HG02938 (cell line): ENCODE measurements at regions not wholly inside any gene's neighbourhood (a gene's known extent, or its start where the extent isn't known, plus 50 kb on each side); places are given as distances from the start of the nearest gene placed in this dataset.

Source experiments
- ATAC-seq: cut with Tn5 transposase; IDR thresholded peaks from one replicate; pipeline ENCODE4 v1.9.1; 2021; ENCODE audit warnings: mild to moderate bottlenecking, moderate library complexity; ENCODE audit not compliant: unreplicated experiment

DNA sequence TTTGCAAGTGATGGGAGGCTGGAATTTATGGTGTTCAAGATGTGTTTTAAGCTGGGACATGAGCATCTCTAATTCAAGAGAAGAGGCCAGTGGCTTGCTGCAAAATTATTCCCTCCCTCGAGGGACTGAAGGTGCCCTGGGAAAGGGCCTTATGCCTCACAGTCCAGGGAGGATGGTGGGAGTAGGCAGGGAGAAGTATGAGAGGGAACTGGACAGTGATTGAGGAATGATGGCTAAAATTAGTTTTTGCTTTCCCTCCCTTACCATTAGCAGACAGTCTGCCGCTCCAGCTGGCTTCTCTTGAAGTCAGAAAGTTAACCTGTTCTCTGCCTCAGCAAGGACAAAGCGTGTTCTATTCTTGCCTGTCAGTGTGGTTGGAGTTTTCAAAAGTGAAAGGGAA lies 139.8 kb upstream of the SEMA6D start:
- ATAC-seq = no peak

DNA sequence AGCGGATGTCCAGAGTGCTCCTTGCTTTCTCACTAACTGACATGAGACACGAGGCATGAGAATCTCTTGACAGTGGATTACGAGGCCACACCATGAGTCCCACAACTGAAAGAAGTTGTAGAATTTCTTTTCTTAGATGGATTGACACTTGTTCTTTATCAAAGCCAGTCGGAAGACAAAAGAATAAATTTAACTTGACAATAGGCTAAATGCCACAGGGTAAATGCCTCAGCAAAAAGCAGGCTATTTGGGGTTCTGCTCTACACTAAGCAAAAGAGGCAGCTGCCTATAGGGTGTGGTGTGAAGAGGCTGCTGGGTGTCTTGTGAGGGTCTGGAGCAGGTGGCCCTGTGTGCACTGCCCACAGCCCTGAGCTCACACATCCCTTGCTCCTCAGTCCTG lies 135.1 kb upstream of the SEMA6D start:
- ATAC-seq = no peak

DNA sequence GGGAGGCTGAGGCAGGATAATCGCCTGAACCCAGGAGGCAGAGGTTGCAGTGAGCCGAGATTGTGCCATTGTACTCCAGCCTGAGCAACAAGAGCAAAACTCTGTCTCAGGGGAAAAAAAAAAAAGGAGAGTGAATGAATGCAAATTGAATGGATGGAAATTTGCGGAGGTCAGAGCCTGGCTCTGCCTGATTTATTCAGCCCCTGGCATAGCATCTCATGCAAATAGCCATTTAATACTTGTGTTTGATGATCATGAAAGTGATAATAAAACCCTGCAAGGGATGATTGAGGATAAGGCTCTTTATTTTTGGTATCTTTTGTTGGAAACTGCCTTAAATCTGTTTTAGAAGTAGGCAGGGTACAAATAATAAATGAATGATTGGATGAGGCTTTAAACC lies 133.0 kb upstream of the SEMA6D start:
- ATAC-seq = no peak

DNA sequence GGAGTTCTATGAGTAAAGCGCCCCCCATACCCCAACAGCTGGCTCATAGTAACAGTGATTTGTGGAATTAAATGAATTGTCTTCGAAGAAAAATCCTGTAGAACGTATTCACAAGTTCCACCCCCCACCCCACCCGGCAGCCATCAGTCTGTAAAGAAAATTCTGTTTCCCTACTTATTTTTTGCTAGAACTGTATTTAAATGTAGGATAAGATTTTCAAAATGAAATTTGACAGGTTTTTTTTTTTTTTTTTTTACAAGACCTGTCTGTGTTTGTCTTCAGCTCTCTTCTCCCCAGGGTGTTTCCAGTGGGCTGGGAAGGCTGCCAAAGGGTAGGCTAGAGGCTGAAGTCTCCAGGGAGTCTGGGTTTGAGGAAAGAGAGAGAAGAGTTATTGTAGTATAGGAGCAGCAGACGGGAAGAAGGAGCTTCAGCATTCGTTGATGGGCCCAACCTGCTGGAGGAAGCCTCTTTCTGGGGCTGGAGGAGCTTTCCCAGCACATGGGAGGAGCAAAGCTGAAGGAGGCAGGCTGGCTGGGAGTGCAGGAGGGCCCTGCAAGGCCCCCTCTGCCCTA lies 130.6 kb upstream of the SEMA6D start:
- ATAC-seq = no peak

DNA sequence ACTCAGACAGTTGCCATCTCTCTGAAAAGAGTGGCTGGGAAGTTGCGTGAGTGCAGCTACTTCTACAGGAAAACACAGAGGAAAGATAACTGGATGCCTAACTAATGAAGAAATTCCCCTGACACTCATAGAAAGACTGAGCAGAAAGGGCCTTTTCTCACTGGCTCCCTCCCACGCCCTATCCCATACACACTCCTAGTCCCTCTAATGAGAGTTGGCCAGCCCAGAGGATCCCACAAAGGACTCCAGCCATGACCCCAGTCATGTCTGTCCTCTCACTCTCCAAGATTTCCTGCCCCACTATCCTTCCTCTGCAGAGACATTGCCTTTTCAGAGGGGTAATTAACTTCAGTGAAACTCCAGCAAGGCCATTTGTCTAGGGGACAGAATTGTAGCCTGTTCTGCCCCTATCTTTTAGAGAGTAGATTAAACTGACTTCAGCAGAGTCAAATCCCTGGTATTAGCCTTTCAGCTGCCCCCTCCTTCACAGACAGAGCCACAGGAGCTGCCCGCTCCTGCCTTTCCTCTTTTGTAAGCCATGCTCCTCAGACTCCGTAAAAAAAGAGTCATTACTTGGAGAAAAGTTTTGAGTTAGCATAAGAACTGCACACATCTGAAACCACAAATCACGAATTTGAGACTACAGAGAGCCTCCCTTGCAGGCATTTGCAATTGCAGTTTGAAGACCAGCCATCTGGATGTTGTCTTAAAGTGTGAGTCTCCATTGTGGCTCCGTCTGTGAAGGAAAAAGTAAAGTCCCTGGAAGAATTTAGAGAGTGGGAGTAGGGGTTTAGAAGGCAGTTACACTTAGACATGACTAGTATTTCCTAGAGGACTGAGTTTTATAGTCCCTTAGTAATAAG lies 129.1 kb upstream of the SEMA6D start:
- no peak for ATAC-seq

DNA sequence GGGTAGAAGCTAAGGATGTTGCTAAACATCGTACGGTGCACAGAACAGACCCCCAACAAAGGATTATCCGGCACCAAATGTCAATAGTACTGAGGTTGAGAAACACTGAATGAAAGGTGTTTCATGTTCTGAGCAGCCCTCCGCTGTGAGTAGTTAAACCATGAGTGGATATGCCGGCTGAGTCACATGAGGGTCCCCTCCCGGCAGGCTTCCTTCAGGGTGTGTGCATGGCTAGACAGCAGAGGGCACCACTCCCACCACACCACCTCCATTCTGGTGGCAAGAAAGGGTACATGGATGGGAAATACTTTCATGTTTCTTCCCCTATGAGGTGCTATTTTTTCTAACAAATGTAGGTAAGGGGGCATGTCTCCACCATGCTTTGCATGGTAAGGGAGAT lies 128.3 kb upstream of the SEMA6D start:
- no peak for ATAC-seq

DNA sequence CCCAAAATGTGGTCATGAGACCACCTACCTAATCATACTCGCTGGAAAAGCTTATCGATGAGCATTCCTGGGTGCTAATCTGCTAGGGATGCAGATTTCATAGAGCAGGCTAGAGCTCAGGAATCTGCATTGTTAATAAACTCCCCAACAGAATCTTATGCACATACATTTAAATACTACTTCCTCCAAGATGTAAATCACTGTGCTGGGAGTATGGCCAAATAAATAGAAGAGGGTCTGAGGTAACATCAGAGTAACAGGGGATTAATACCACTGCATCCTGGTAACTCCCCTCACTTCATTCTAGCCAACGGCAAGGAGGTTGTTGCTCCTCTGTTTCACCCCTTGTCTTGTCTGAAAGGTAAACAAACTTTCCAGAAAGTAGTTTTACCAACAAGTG lies 118.3 kb upstream of the SEMA6D start:
- ATAC-seq = no peak

DNA sequence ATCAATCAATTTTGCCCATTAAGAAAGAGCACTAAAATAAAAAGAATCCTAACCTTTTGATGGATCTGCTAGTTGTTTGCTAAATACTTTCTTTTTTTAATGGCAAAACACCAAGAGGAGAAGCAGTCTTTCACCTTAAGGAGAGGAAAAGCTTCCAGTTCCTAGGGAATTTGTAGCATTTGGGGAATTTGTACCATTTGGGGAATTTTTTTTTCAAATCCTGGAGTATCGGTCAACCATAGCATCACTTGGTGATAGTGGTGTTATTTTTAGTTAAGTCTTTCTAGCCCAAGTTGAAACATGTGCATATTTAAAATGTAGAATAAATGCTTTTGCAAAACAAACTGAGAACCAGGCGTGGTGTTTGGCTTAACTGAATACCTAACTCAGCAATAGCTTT lies 117.5 kb upstream of the SEMA6D start:
- no peak for ATAC-seq

DNA sequence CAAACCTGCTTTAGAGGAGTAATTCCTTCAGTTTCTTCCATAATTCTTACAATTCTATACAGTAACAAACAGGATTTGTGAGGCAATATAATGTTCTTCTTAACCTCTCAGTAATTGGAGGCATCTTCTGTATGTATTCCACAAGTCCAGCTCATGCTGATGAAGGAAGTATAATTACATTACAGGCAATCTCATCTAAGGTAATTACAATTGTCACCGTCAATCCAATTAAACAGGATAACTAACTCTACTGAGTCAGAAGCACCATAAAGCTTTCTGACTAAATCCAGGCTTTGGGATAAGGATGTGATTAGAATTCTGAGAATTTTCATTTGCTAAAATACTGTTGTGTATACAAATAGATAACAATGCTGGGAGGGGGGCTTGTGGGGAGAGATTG lies 115.2 kb upstream of the SEMA6D start:
- ATAC-seq = no peak

DNA sequence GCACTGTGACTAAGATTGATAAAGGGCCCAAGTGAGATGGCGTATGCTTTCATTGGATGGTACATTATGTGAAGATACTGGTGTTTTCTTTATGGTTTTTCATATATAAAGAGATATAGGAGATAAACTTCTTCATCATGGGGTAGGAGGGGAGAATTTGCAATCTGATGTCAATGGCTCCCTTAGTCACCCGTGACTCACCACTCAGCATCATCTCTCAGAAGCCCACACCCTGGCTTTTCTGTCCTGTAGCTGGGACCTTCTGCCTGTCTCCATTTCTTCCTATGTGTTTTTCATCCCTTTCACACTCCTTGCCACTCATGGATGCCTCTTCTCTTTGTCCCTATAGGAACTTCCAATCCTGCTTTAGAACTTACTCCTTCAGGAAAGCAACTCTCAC lies 114.3 kb upstream of the SEMA6D start:
- no peak for ATAC-seq

DNA sequence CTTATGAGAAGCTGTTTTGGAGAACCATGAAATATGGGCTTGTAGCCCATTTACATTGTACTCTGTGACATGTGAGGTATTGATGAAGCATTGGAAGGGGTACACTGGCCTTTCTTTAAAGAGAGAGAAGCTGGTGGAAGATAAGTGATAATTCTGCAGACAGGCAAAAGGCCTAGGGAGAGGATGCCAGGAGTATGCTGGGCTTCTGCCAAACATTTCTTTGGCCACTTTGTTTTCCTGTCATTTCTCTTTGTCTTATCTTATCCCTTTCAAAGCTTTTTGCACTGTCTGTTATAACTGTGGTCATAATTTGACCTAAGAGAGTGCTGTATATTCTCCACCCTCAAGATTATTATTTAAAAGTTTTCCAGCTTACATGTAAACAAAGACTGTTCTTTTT lies 109.6 kb upstream of the SEMA6D start:
- no peak for ATAC-seq

DNA sequence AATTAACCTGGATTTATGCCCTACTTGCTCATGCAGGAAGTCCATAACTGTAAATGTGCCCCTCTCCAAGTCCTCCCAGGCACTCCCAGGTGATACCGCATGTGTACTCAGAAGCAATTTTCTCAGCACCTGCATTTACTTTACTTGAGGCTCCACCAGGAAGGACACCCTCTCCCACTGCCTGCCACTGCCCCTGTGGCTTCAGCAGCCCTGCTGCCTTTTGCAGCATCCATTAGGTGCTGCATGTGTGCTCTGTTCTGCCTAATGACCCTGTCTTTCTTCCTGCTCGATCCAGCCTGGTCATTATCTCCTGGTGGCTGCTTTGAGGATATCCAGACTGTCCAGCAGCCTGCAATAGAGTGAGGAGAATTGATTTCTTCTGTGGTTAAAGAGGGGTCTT lies 107.6 kb upstream of the SEMA6D start:
- no peak for ATAC-seq

DNA sequence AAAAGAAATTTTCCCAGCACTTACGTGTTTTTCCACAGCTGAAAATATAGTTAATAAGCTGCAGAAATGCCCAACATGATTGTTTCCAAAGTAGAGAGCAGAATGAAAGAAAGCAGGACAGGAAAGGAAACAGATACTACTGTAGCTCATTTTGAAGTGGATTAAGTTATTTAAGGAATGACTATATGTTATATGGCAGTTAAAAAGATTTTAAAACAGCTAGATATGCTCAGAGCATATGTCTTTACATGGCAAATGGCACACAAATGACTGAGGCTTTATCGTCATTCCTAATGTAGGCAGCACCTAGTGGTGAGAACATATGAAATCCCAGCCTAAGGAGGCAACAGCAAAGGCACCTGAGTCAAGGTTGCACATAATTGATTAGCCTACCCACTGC lies 106.6 kb upstream of the SEMA6D start:
- ATAC-seq = no peak

DNA sequence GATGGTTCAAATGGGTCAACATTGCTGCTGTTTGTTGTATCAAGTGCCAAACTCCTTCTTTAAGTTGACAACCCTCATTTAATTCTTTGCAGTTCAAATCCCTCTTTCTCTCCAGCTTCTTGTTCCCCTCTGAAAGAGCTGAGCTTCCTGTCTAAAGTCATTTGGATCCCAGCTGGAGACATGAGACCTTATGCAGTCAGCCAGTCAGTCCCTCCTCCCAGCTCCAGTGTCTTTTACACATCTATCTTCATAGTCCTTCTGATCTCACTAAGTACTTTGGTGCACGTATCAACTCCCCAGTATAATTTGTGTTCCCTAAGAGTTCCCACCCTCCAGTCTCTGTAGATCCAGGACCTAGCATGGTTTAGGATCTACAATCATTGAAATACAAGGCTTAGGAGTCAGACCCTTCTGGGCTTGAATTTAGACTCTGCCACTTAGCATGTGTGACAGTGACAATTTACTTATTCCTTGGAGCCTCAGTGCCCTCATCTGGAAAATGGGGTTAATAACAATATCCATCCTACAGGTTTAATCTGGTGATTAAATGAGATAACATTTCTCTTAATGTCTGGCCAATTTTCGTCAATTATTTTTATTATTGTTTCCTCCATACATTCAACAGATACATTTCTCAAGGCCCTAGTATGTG lies 102.8 kb upstream of the SEMA6D start:
- ATAC-seq = no peak

DNA sequence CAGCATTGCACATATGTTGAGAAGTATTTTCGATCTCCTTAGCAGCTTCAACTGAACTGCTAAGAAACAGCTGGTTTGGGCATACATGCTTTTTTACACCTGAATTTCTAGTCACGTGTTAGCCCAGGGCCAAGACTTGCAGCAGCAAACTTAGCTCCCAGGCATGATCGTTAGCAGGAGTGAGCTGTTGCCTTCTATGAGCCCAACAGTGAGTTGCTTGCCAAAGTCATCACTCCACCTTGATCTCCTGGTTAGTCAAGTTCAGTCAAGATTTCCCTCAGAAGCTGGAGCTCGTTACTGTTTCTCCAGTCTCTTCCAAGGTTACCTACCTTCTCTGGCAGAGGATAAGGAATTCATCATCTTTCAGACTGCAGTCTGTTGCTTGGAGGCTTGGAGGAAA lies 100.4 kb upstream of the SEMA6D start:
- no peak for ATAC-seq

DNA sequence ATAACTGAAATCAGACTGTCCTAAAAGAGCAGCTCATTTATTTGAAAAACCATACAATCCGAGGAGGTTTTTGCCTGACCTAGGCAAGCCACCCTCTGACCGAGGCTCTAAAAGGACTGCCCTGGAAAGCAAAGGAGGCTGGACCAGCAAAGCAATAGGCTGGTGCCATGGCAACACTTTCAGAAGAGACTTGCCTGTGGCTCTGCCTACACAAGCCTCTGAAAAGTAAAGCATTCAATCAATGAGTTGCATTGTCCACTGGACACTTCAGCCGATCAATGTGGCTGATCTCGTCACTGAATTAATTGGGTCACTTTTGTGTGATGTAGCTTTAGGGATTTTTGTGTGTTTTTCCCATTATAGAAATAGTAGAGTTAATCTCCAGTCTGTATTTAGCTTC lies 99.1 kb upstream of the SEMA6D start:
- ATAC-seq = no peak

DNA sequence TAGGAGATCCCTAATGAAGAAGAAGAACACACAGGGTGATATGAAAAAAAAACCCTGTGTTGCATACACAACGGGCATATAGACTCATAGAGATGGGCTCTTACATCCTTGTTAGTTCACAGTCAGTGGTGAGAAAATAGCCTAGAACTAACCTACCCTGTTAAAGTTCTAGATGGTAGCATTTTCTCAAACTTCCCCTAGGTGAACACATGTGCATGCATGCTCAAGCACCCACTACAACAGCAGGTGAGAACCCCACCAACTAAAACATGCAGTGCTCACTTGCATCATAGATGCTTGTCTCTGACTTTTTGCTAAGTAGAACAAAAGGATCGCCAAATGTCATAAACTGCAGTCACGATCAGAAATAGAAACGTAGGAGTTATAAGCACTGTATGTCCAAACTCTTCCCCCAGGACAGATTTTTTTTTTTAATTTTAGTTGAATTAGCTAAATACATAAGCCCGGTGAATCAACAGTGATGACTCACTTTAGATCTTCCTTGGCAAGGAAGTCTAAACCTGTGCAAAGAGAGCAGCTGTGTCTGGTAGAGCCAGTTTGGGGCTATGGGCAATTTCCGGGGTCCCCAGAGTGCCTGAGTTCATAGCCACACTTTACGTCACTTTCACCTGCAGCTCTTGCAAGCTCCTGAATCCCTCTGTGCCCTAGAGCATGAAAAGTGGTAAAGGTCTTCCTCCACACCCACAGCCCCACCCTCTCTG lies 96.2 kb upstream of the SEMA6D start:
- no peak for ATAC-seq

DNA sequence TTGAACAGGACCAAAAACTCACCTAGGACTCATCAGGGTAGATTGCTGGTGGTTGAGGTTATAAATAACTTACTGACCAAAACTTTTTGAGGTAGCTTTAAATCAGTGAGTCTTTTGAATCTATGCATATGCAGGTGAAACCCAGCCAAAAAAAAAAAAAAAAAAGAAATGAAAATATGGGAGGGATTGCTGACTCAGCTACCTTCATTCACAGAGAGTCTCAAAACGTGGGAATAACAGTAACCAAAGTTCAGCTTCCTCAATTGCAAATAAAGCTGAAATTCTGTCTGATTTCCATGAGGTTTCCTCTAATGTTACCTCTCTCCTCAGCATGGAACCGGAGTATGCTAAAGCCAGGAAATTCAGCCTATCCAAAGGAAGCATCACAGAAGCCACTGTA lies 95.2 kb upstream of the SEMA6D start:
- ATAC-seq = no peak

DNA sequence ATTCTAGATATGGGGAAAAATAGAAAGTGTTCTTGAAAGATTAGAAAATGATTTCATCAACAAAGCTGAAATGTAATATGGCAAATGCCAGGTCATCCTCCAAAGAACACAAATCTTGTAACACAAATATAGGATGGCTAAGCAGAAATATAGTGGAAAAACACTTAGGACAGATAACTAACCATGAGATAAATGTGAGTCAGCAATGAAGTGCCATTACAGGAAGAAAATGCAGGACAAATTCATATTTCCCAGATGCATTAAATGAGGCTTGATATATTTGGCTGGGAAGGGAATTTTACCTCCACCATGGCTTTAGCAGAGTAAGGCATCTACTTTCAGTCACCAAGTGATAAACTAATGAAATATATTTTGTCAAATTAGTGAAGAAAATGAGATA lies 92.8 kb upstream of the SEMA6D start:
- ATAC-seq = no peak

DNA sequence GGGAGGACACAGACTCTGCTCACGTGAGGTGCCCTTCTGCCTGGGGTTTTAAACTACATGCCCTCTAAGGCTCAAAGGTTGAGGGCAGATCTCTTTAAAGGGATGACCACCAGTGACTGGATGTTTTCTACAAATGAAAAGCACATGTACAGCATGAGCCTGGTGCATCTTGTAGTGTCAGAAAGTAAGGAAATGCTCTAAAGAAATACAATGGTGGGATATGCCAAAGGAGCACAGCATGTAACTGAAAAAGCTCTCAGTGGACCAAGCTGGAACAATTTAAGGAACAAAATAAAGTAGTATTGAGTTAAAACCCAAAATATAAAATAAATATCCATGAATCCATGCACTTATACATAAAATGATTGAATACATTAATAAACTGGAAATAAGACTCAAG lies 78.3 kb upstream of the SEMA6D start:
- ATAC-seq = no peak

DNA sequence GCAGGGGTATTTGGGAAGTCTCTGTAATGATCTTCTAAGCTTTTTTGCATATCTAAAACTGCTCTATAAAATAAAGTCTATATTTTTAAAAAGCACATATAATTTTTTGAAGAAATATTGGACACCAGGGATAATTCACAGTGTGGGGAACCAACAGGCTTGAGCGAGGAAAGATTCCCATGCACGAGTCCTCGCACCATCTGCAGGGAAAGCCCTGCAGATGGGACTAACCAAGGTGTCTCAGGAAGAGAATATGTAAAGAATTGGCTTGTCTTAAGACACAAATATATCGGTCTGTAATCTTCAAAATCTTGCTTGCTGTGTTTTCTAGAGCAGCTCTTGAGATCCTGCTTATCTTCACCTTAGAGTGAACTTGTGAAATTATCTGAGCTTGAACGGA lies 77.2 kb upstream of the SEMA6D start:
- no peak for ATAC-seq

DNA sequence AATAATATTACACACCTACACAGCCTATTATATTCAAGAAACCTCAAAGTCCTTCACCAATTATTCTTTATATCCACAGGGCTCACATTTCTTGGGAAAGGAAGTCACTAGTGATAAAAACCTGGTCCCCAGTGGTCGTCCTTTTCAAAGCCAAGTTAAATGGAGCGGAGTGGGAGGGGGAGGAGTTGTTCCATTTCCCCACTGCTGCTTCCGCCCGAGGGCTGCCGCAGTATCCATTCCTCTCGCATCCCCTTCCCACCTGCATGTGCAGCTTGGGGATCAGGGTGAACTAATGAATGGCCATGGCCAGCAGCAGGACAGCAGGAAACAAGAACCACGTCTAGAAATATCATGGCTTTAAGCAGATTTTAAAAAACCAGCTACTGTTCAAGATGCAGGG lies 76.4 kb upstream of the SEMA6D start:
- ATAC-seq = no peak
